ENCODE measurements at regions not wholly inside any gene's neighbourhood (a gene's known extent, or its start where the extent isn't known, plus 50 kb on each side); places are given as distances from the start of the nearest gene placed in this dataset.
A peak's percentile ranks its signal among the peaks of the same experiment; 100 is the strongest.
"Not testable (repeated sequence)": the region's sequence is repeated elsewhere in the genome, so short reads cannot be mapped to it uniquely, and the experiment has no call there.

- not testable (repeated sequence) for H3K27me3 ChIP-seq; H2AFZ ChIP-seq (replicated peaks); H3K27me3 Mint-ChIP-seq (ENCODE audit: insufficient read depth, low read depth); H3K4me1 ChIP-seq; H3K27ac Mint-ChIP-seq; H3K4me1 Mint-ChIP-seq; H4K20me1 ChIP-seq (ENCODE audit: low read depth); H3K36me3 ChIP-seq; DNase-seq (ENCODE audit: low spot score); H3K27ac ChIP-seq; H3K9ac ChIP-seq; H3K4me2 ChIP-seq; H3K9me3 Mint-ChIP-seq; H3K4me3 ChIP-seq; H3F3A ChIP-seq (ENCODE audit: low read depth); H3K36me3 Mint-ChIP-seq; H3K4me3 Mint-ChIP-seq; H3K9me3 ChIP-seq (ENCODE audit: low read depth); H3K79me2 ChIP-seq (ENCODE audit: low read depth)
Measured at GRCh38 chr1:145553795-145554194, 54.0 kb upstream of the GPR89A start.

GRCh38 chr1:145545055-145545454 lies 62.7 kb upstream of the GPR89A start:
- no peaks in the 10 kb centered on the region for H3K36me3 Mint-ChIP-seq
- H3K9ac ChIP-seq = no peak overlapping the region
- H3K4me1 ChIP-seq = peaks cover 3% of the 10 kb centered on the region
- no peak overlapping the region for H2AFZ ChIP-seq (replicated peaks)
- no peaks in the 10 kb centered on the region for H3K9me3 Mint-ChIP-seq
- no peaks in the 10 kb centered on the region for H3K9me3 ChIP-seq (ENCODE audit: low read depth)
- TF ChIP-seq EZH2 (IDR thresholded peaks at IDR 0.05) (no peak), CTCF (IDR thresholded peaks at IDR 0.05) (no peak), EZH2phosphoT487 (IDR thresholded peaks at IDR 0.05) (no peak)
- H3K4me2 ChIP-seq = no peak overlapping the region
- H3F3A ChIP-seq (ENCODE audit: low read depth) = no peaks in the 10 kb centered on the region
- H3K4me3 Mint-ChIP-seq = no peak overlapping the region
- peaks cover 8% of the 10 kb centered on the region for H3K4me1 Mint-ChIP-seq
- H3K27ac ChIP-seq = no peak overlapping the region
- DNase-seq (ENCODE audit: low spot score) = no peak
- no peak overlapping the region for H3K27ac Mint-ChIP-seq
- peaks cover 8% of the 10 kb centered on the region for H3K27me3 ChIP-seq
- no peaks in the 10 kb centered on the region for H4K20me1 ChIP-seq (ENCODE audit: low read depth)
- peaks cover 3% of the 10 kb centered on the region for H3K27me3 Mint-ChIP-seq (ENCODE audit: insufficient read depth, low read depth)
- H3K36me3 ChIP-seq = no peaks in the 10 kb centered on the region
- H3K79me2 ChIP-seq (ENCODE audit: low read depth) = no peaks in the 10 kb centered on the region
- H3K4me3 ChIP-seq = no peak overlapping the region

GRCh38 chr1:145541685-145542084 lies 66.1 kb upstream of the GPR89A start:
- H3K4me2 ChIP-seq; H3K4me1 ChIP-seq; H3K79me2 ChIP-seq (ENCODE audit: low read depth); H3K4me1 Mint-ChIP-seq; H3F3A ChIP-seq (ENCODE audit: low read depth); H3K9me3 ChIP-seq (ENCODE audit: low read depth); H3K4me3 Mint-ChIP-seq; H3K9me3 Mint-ChIP-seq; H3K27me3 ChIP-seq; H3K27ac Mint-ChIP-seq; H3K27ac ChIP-seq; DNase-seq (ENCODE audit: low spot score); H3K4me3 ChIP-seq; H3K27me3 Mint-ChIP-seq (ENCODE audit: insufficient read depth, low read depth); H4K20me1 ChIP-seq (ENCODE audit: low read depth); H3K36me3 Mint-ChIP-seq; H3K9ac ChIP-seq; H3K36me3 ChIP-seq: not testable (repeated sequence)
- peak overlapping the region; percentile 45 for H2AFZ ChIP-seq (replicated peaks)

- H3K4me3 ChIP-seq; H3F3A ChIP-seq (ENCODE audit: low read depth); H4K20me1 ChIP-seq (ENCODE audit: low read depth); H3K9me3 ChIP-seq (ENCODE audit: low read depth); H3K79me2 ChIP-seq (ENCODE audit: low read depth); H3K4me2 ChIP-seq; H3K9ac ChIP-seq; H3K27me3 ChIP-seq; H3K4me1 Mint-ChIP-seq; H3K27ac ChIP-seq; H3K27ac Mint-ChIP-seq; H3K36me3 Mint-ChIP-seq; H3K9me3 Mint-ChIP-seq; H3K4me1 ChIP-seq; H3K4me3 Mint-ChIP-seq; H3K36me3 ChIP-seq; H3K27me3 Mint-ChIP-seq (ENCODE audit: insufficient read depth, low read depth): not testable (repeated sequence)
- H2AFZ ChIP-seq (replicated peaks) = peak overlapping the region; percentile 45
- peak; percentile 39 for DNase-seq (ENCODE audit: low spot score)
Measured at GRCh38 chr1:145541246-145541645, 66.5 kb upstream of the GPR89A start.

- not testable (repeated sequence) for H3K9me3 Mint-ChIP-seq; H3K27me3 Mint-ChIP-seq (ENCODE audit: insufficient read depth, low read depth); H3K79me2 ChIP-seq (ENCODE audit: low read depth); H3K36me3 Mint-ChIP-seq; H2AFZ ChIP-seq (replicated peaks); H3K27me3 ChIP-seq; DNase-seq (ENCODE audit: low spot score); H4K20me1 ChIP-seq (ENCODE audit: low read depth); H3K9ac ChIP-seq; H3K4me2 ChIP-seq; H3K27ac ChIP-seq; H3K4me3 Mint-ChIP-seq; H3K36me3 ChIP-seq; H3K27ac Mint-ChIP-seq; H3K4me1 ChIP-seq; H3K9me3 ChIP-seq (ENCODE audit: low read depth); H3K4me3 ChIP-seq; H3F3A ChIP-seq (ENCODE audit: low read depth)
- H3K4me1 Mint-ChIP-seq = peaks cover 17% of the 10 kb centered on the region
Measured at GRCh38 chr1:145538118-145538882, 69.5 kb upstream of the GPR89A start.

- H3K4me3 Mint-ChIP-seq; H3F3A ChIP-seq (ENCODE audit: low read depth); H3K27me3 Mint-ChIP-seq (ENCODE audit: insufficient read depth, low read depth); H3K9me3 Mint-ChIP-seq; H3K27ac Mint-ChIP-seq; H3K9ac ChIP-seq; H3K9me3 ChIP-seq (ENCODE audit: low read depth); H2AFZ ChIP-seq (replicated peaks); H3K4me3 ChIP-seq; H3K27ac ChIP-seq; H4K20me1 ChIP-seq (ENCODE audit: low read depth); H3K36me3 ChIP-seq; DNase-seq (ENCODE audit: low spot score); H3K4me1 ChIP-seq; H3K36me3 Mint-ChIP-seq; H3K27me3 ChIP-seq; H3K79me2 ChIP-seq (ENCODE audit: low read depth); H3K4me2 ChIP-seq: not testable (repeated sequence)
- H3K4me1 Mint-ChIP-seq = peaks cover 17% of the 10 kb centered on the region
Measured at GRCh38 chr1:145537003-145537402, 70.8 kb upstream of the GPR89A start.

GRCh38 chr1:145535461-145535860 lies 72.3 kb upstream of the GPR89A start:
- peak overlapping the region; percentile 12 for H3K4me3 Mint-ChIP-seq
- H3K4me1 ChIP-seq; H3K4me3 ChIP-seq; H3K79me2 ChIP-seq (ENCODE audit: low read depth); H4K20me1 ChIP-seq (ENCODE audit: low read depth); H3K4me1 Mint-ChIP-seq; H3K27me3 ChIP-seq; H3K36me3 Mint-ChIP-seq; H3F3A ChIP-seq (ENCODE audit: low read depth); H3K27me3 Mint-ChIP-seq (ENCODE audit: insufficient read depth, low read depth); H3K9ac ChIP-seq; H3K9me3 ChIP-seq (ENCODE audit: low read depth); H2AFZ ChIP-seq (replicated peaks); H3K9me3 Mint-ChIP-seq; H3K36me3 ChIP-seq: not testable (repeated sequence)
- peak; percentile 77 for DNase-seq (ENCODE audit: low spot score)
- Histone ChIP-seq H3K4me2 (peak overlapping the region; percentile 51), H3K27ac (peak overlapping the region; percentile 33)
- peak overlapping the region; percentile 15 for H3K27ac Mint-ChIP-seq

All from neural progenitor cell (in vitro differentiated cells).